ENCODE measurements at regions not wholly inside any gene's neighbourhood (a gene's known extent, or its start where the extent isn't known, plus 50 kb on each side); places are given as distances from the start of the nearest gene placed in this dataset.

GRCh38 chr2:66775730-66776422 is 341.0 kb downstream of the MEIS1 start:
- H3K9me3 ChIP-seq (ENCODE audit: insufficient read depth, low read depth, low read length), result no peaks in the 10 kb centered on the region
- WGBS (ENCODE audit: extremely low coverage, insufficient coverage, insufficient read length), result no CpG with 5 or more reads among the region's 4 CpGs
- no peak overlapping the region for H2BK5ac ChIP-seq (ENCODE audit: low read depth, low read length, poor library complexity)
- DNase-seq, result no peak
- H3K14ac ChIP-seq (ENCODE audit: low read length), result no peak overlapping the region
- no peak overlapping the region for H3K23ac ChIP-seq (ENCODE audit: low read length)
- no peaks in the 10 kb centered on the region for H3K36me3 ChIP-seq (ENCODE audit: control insufficient read depth in 1 of 2, insufficient read depth in 2 of 2, low read length in 2 of 2)
- no peaks in the 10 kb centered on the region for H3K27me3 ChIP-seq (ENCODE audit: insufficient read depth, low read length)
- H3K4me2 ChIP-seq (ENCODE audit: low read length), result no peak overlapping the region
- H3K27ac ChIP-seq (ENCODE audit: low read depth, low read length), result no peak overlapping the region
- no peak overlapping the region for H4K12ac ChIP-seq (ENCODE audit: low read depth, low read length)
- no peak overlapping the region for H4K91ac ChIP-seq (ENCODE audit: low read depth, low read length)
- H3K4me1 ChIP-seq (ENCODE audit: control insufficient read depth in 1 of 2, insufficient read depth in 2 of 2, low read length in 2 of 2), result no peaks in the 10 kb centered on the region
- H3K79me1 ChIP-seq (ENCODE audit: low read length), result no peaks in the 10 kb centered on the region
- no peak overlapping the region for H3K4ac ChIP-seq (ENCODE audit: low read depth, low read length)
- no peak overlapping the region for H4K8ac ChIP-seq (ENCODE audit: low read depth, low read length)
- H3K79me2 ChIP-seq (ENCODE audit: control insufficient read depth, insufficient read depth, low read length, poor library complexity), result no peaks in the 10 kb centered on the region
- H2BK120ac ChIP-seq (ENCODE audit: insufficient read depth, low read length, poor library complexity), result no peak overlapping the region
- no peak overlapping the region for H2AK5ac ChIP-seq (ENCODE audit: low read length)
- H2BK12ac ChIP-seq (ENCODE audit: low read length), result no peak overlapping the region
- H2AFZ ChIP-seq (ENCODE audit: insufficient read depth, low read length, poor library complexity), result no peak overlapping the region
- no peak overlapping the region for H3K18ac ChIP-seq (ENCODE audit: low read length)
- H3K9ac ChIP-seq (ENCODE audit: low read length), result no peak overlapping the region
- H3K4me3 ChIP-seq (ENCODE audit: low read depth, low read length), result no peak overlapping the region

- no peak overlapping the region for H3K4ac ChIP-seq (ENCODE audit: low read depth, low read length)
- H3K9ac ChIP-seq (ENCODE audit: low read length), result no peak overlapping the region
- no CpG with 5 or more reads among the region's 4 CpGs for WGBS (ENCODE audit: extremely low coverage, insufficient coverage, insufficient read length)
- no peak overlapping the region for H4K12ac ChIP-seq (ENCODE audit: low read depth, low read length)
- no peak overlapping the region for H3K27ac ChIP-seq (ENCODE audit: low read depth, low read length)
- H4K91ac ChIP-seq (ENCODE audit: low read depth, low read length), result no peak overlapping the region
- H3K79me1 ChIP-seq (ENCODE audit: low read length), result no peaks in the 10 kb centered on the region
- H3K4me1 ChIP-seq (ENCODE audit: control insufficient read depth in 1 of 2, insufficient read depth in 2 of 2, low read length in 2 of 2), result no peaks in the 10 kb centered on the region
- no peak overlapping the region for H2AFZ ChIP-seq (ENCODE audit: insufficient read depth, low read length, poor library complexity)
- H3K4me2 ChIP-seq (ENCODE audit: low read length), result no peak overlapping the region
- H3K4me3 ChIP-seq (ENCODE audit: low read depth, low read length), result no peak overlapping the region
- no peaks in the 10 kb centered on the region for H3K9me3 ChIP-seq (ENCODE audit: insufficient read depth, low read depth, low read length)
- no peak overlapping the region for H2BK12ac ChIP-seq (ENCODE audit: low read length)
- no peaks in the 10 kb centered on the region for H3K79me2 ChIP-seq (ENCODE audit: control insufficient read depth, insufficient read depth, low read length, poor library complexity)
- no peak overlapping the region for H3K18ac ChIP-seq (ENCODE audit: low read length)
- no peak for DNase-seq
- no peaks in the 10 kb centered on the region for H3K36me3 ChIP-seq (ENCODE audit: control insufficient read depth in 1 of 2, insufficient read depth in 2 of 2, low read length in 2 of 2)
- H2BK5ac ChIP-seq (ENCODE audit: low read depth, low read length, poor library complexity), result no peak overlapping the region
- no peak overlapping the region for H4K8ac ChIP-seq (ENCODE audit: low read depth, low read length)
- H3K27me3 ChIP-seq (ENCODE audit: insufficient read depth, low read length), result no peaks in the 10 kb centered on the region
- no peak overlapping the region for H3K14ac ChIP-seq (ENCODE audit: low read length)
- H2BK120ac ChIP-seq (ENCODE audit: insufficient read depth, low read length, poor library complexity), result no peak overlapping the region
- no peak overlapping the region for H3K23ac ChIP-seq (ENCODE audit: low read length)
- no peak overlapping the region for H2AK5ac ChIP-seq (ENCODE audit: low read length)
Measured at GRCh38 chr2:66781804-66782203, 346.9 kb downstream of the MEIS1 start.

DNA sequence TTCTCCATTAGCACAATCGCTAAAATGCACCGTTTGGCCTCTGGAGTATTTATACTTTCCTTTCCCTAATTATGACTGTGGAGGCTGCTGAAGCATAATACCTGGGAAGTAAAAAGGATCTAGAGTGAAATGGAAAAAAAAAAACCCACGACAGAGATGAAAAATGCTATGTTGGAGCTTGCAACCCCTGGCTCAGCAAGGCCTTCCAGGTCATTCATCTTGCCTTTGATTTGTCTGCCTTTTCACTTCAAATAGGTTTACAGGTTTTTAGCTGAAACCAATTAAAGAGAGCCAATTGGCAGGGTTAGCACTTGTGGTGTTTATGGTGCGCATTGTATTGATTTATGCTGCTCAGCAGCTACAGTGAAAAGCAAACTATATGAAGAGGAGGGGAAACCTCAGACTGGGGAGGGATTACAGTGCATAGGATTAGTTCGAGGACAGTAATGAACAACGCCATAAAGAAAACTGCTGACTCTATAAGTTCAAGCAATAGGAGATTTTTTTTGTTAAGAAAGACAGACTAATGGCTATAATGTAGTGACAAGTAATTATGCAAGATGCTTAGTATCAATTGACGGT is 347.9 kb downstream of the MEIS1 start:
- WGBS (ENCODE audit: extremely low coverage, insufficient coverage, insufficient read length), result no CpG with 5 or more reads among the region's 7 CpGs
- no peak overlapping the region for H2AK5ac ChIP-seq (ENCODE audit: low read length)
- no peak overlapping the region for H3K4me2 ChIP-seq (ENCODE audit: low read length)
- no peaks in the 10 kb centered on the region for H3K9me3 ChIP-seq (ENCODE audit: insufficient read depth, low read depth, low read length)
- no peak overlapping the region for H3K27ac ChIP-seq (ENCODE audit: low read depth, low read length)
- no peak overlapping the region for H3K9ac ChIP-seq (ENCODE audit: low read length)
- H2AFZ ChIP-seq (ENCODE audit: insufficient read depth, low read length, poor library complexity), result no peak overlapping the region
- no peak overlapping the region for H3K14ac ChIP-seq (ENCODE audit: low read length)
- no peak overlapping the region for H2BK120ac ChIP-seq (ENCODE audit: insufficient read depth, low read length, poor library complexity)
- H3K36me3 ChIP-seq (ENCODE audit: control insufficient read depth in 1 of 2, insufficient read depth in 2 of 2, low read length in 2 of 2), result no peaks in the 10 kb centered on the region
- no peak overlapping the region for H3K4ac ChIP-seq (ENCODE audit: low read depth, low read length)
- no peaks in the 10 kb centered on the region for H3K79me2 ChIP-seq (ENCODE audit: control insufficient read depth, insufficient read depth, low read length, poor library complexity)
- no peak overlapping the region for H3K4me3 ChIP-seq (ENCODE audit: low read depth, low read length)
- H2BK5ac ChIP-seq (ENCODE audit: low read depth, low read length, poor library complexity), result no peak overlapping the region
- no peaks in the 10 kb centered on the region for H3K27me3 ChIP-seq (ENCODE audit: insufficient read depth, low read length)
- H3K4me1 ChIP-seq (ENCODE audit: control insufficient read depth in 1 of 2, insufficient read depth in 2 of 2, low read length in 2 of 2), result no peaks in the 10 kb centered on the region
- no peak overlapping the region for H3K18ac ChIP-seq (ENCODE audit: low read length)
- no peak overlapping the region for H2BK12ac ChIP-seq (ENCODE audit: low read length)
- DNase-seq, result no peak
- H4K91ac ChIP-seq (ENCODE audit: low read depth, low read length), result no peak overlapping the region
- no peak overlapping the region for H3K23ac ChIP-seq (ENCODE audit: low read length)
- no peaks in the 10 kb centered on the region for H3K79me1 ChIP-seq (ENCODE audit: low read length)
- no peak overlapping the region for H4K12ac ChIP-seq (ENCODE audit: low read depth, low read length)
- H4K8ac ChIP-seq (ENCODE audit: low read depth, low read length), result no peak overlapping the region

DNA sequence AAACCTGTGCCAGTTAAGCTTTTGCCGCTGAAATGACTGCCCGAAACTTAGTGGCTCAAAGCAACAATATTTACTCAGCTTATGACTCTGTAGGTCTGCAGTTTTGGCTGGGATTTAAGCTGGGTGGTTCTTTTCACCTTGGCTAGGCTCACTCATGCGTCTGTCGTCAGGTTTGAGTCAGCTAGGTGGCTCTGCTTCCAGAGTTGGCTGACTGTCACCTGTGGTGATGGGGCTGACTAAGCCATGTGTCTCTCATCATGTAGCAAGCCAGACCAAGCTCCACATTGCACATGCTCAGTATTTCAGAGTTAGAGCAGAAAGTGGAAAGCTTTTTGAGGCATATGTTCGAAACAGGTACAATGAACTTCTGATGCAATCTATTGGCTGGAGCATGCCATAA is 354.8 kb downstream of the MEIS1 start:
- Histone ChIP-seq H3K18ac (ENCODE audit: low read length) (no peak overlapping the region), H3K14ac (ENCODE audit: low read length) (no peak overlapping the region), H3K4ac (ENCODE audit: low read depth, low read length) (no peak overlapping the region), H4K91ac (ENCODE audit: low read depth, low read length) (no peak overlapping the region), H3K4me2 (ENCODE audit: low read length) (no peak overlapping the region), H3K23ac (ENCODE audit: low read length) (no peak overlapping the region), H3K9ac (ENCODE audit: low read length) (no peak overlapping the region), H3K36me3 (ENCODE audit: control insufficient read depth in 1 of 2, insufficient read depth in 2 of 2, low read length in 2 of 2) (no peaks in the 10 kb centered on the region), H3K79me1 (ENCODE audit: low read length) (no peaks in the 10 kb centered on the region), H3K27ac (ENCODE audit: low read depth, low read length) (no peak overlapping the region), H2AFZ (ENCODE audit: insufficient read depth, low read length, poor library complexity) (no peak overlapping the region), H4K12ac (ENCODE audit: low read depth, low read length) (no peak overlapping the region), H2AK5ac (ENCODE audit: low read length) (no peak overlapping the region), H2BK12ac (ENCODE audit: low read length) (no peak overlapping the region), H2BK5ac (ENCODE audit: low read depth, low read length, poor library complexity) (no peak overlapping the region), H4K8ac (ENCODE audit: low read depth, low read length) (no peak overlapping the region), H3K4me1 (ENCODE audit: control insufficient read depth in 1 of 2, insufficient read depth in 2 of 2, low read length in 2 of 2) (peaks cover 0 to 3% of the 10 kb centered on the region in 2 experiments), H3K27me3 (ENCODE audit: insufficient read depth, low read length) (no peaks in the 10 kb centered on the region), H3K9me3 (ENCODE audit: insufficient read depth, low read depth, low read length) (no peaks in the 10 kb centered on the region), H2BK120ac (ENCODE audit: insufficient read depth, low read length, poor library complexity) (no peak overlapping the region), H3K79me2 (ENCODE audit: control insufficient read depth, insufficient read depth, low read length, poor library complexity) (no peaks in the 10 kb centered on the region), H3K4me3 (ENCODE audit: low read depth, low read length) (no peak overlapping the region)
- no peak for DNase-seq
- WGBS (ENCODE audit: extremely low coverage, insufficient coverage, insufficient read length), result no CpG with 5 or more reads among the region's 5 CpGs
